NCI-H446 treated with DMSO at 0.1 percent for 48 hours (cell line): ENCODE measurements at regions not wholly inside any gene's neighbourhood (a gene's known extent, or its start where the extent isn't known, plus 50 kb on each side); places are given as distances from the start of the nearest gene placed in this dataset.
A peak's percentile ranks its signal among the peaks of the same experiment; 100 is the strongest.
"Not testable (repeated sequence)": the region's sequence is repeated elsewhere in the genome, so short reads cannot be mapped to it uniquely, and the experiment has no call there.

Source experiments
- DNase-seq: peaks from one replicate; lab custom pipeline; 2025; lab: John Stamatoyannopoulos, UW

DNA sequence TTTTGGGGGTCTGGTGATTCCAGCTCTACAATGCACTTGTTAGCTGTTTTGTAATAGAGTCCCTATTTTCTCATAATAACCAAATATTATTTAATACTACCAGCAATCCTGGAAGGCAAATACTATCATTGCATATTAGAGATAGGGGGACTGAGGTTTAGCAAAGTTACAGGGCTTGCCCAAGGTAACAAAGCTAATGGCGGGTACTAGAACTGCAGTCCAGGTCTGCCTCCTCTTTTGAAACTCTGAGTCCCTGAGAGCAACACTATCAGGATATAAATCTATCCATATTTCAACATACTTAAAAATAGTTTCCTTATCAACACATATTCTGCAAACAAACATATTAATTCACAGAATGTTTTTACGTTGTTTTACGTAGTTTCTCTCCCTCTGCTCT, 235.5 kb upstream of the ACVR2A start:
- no peak for DNase-seq

DNA sequence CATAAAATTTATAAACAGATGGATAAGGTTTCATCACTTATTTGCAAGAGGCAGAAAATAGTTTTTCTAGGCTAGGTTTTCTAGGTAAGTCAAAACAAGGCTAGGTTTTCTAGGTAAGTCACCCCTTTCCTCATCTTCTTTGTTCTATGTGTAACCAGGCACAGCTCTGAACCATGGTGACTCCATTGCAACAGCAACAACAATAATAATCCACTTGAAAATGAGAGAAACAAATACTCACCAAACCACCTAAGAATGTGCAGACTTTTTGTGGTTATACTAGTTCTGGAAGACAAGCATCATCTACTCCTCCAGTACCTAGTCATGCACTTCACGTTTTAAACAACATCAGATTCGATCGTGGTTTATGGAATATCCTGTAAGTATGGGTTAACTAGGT, 237.4 kb upstream of the ACVR2A start:
- DNase-seq: no peak

DNA sequence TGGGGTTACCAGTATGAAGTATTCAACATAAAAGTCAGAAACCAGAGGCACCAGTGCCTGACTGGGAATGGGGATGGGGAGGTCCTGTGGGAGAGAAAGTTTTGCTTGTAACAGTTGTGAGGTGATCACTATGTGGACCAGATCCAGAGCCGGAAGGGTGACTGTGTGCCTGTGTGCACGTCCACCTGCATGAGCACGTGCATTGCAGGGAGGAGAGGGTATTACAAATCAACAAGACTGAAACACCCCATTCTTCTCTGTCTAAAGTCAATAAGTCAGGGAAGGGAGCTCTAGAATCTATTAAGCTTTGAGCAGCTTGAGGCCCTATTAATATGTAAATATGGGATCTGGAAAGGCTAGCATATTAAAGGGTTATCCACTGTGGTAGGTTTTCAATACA, 241.0 kb upstream of the ACVR2A start:
- DNase-seq: no peak

DNA sequence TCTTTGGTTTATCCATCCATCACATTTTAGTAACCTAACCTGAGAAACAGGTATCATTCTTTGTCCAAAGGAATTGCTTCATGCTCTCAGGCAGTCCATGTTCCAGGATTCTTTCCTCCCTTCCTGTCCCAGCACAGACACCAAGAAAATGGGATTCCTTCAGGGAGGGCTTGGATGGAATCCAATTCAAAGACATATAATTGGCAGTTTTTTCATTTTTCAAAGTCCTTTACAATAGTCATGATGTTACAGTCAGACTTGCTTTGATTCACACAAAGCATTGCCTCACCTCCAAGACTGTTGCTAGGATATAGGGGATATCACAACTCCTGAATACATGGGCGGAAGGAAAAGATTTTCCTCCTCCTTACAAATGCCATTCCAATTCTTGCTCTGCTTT, 241.4 kb upstream of the ACVR2A start:
- DNase-seq: no peak

DNA sequence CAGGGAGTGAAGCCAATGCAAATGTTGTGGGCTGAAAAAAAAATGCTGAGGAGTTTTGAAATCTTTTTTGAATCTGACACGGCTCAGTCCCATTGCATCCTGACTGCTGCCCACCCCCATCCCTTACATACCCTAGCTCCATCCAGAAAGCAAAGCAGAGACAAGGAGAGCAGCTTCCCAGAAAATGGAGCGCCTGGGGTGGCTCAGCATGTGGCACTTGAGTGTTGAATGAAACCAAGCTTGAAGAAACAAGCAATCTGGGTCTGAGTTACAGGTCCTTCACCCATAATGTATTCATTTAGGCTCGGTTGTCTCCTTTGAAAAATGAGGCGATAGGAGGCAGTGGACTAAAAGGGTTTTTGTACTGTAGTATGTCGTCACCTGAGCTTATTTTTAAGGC, 244.2 kb upstream of the ACVR2A start:
- DNase-seq: no peak

DNA sequence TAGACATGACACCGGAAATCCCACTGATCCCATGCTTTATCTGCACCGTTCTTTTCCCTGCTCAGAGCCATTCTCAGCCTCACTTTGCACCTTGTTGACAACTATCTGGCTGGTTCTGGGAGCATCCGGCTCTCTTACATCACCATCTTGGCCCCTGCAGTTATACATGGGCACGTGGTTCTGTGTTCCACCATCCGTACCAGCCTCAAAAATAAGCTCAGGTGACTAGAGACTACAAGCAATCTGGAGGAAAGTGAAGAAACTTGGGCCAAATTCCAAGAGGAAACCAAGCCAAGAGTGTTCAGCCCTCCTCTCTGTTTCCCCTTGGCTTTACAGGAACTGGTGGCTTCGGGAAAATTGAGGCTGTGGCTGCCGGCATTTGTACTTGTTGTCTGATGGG, 244.6 kb upstream of the ACVR2A start:
- DNase-seq: peak; percentile 22

DNA sequence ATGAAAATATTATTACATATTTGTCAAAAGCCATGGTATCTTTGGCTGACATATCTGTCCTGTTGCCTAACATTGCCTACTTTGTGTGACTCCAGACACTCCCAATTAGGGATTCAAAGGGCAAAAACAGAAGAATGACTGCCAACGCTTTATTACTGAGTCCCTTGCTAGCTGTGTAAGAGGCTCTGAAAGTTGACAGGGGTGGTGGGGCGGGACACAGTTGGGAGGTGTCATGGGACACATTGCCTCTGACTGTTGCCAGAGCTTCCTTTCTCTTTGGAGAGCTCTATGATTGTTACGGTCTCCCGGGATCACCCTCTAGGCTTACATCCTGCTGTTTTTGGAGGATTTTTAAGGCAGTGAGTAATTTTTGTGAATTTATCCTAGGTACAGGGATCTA, 249.6 kb upstream of the ACVR2A start:
- no peak for DNase-seq

DNA sequence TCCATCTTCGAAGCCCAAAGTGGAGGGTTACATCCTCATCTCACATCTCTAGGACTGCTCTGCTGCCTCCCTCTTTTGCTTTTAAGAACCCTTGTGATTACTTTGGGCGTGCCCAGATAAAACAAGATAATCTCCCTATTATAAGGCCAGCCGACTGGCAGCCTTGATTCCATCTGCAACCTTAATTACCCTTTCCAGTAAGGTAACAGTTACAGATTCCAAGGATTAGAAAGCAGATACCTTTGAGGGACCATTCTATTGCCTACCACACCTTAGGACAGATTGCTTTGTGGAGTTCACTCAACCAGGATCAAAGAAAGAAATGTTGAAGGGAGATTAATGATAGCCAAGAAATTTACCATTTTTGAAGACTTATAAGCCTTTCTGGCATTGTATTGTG, 250.8 kb upstream of the ACVR2A start:
- no peak for DNase-seq

DNA sequence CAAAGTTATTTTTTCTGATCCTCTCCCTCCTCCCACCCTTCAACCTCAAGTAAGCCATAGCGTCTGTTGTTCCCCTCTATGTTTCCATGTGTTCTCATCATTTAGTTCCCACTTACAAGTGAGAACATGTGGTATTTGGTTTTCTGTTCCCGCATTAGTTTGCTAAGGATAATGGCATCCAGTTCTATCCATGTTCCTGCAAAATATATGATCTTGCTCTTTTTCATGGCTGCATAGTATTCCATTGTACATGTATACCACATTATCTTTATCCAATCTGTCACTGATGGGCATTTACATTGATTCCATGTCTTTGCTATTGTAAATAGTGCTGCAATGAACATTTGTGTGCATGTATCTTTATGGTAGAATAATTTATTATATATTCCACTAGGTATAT, 252.0 kb upstream of the ACVR2A start:
- DNase-seq: not testable (repeated sequence)

DNA sequence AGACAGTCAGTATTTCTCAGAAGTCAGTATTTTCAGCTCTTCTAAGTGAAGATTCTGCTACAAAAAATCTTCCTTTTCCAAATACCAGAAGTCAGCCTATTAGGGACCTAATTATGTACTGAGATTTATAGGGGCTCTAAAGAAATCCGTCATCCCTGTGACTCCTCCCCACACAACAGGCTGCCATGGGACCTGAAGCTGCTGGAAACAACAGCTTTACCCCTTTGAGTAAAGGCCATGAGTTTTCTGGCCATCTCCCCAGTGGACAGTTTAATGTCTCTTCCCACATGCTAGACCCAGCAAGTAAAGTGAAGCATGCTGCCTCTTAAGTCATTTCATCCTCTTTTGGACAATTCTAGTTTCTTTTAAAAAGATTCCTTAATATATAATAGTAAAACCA, 255.7 kb upstream of the ACVR2A start:
- DNase-seq: no peak

DNA sequence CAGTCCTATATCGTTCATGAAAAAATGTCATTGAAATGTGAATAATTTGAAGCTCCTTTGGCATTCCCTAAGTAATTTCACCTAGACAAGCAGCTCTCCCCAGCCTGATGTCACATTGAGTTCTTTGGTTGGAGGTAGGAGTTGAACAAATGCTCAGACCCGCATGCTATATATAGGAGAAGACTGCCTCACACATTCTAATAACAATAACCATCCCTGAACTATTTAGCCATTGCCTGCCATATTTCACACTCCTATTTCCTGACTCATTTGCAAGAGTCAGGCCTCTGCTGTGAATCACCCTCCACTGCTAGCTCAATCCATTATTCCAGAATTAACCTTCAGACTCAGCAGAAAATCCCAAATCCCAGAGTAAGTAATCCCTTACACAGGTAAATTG, 256.6 kb upstream of the ACVR2A start:
- DNase-seq: no peak

DNA sequence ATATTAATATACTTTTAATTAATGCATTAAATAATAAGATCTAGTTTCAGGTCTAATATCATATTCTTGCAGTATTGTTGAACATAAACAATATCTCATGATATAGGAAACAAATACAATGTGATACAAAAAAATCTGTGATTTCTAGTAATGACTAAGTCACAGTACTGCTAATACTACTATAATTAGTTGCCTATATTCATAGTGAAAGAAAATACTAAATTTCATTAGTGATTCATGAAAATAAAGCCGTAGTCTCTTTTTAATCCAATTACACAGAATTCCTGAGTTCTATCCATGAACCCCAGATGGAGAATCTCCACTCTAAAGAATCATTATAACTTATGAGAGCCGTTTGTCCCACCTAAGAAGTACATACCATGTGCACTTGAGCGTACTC, 266.3 kb upstream of the ACVR2A start:
- DNase-seq: no peak

DNA sequence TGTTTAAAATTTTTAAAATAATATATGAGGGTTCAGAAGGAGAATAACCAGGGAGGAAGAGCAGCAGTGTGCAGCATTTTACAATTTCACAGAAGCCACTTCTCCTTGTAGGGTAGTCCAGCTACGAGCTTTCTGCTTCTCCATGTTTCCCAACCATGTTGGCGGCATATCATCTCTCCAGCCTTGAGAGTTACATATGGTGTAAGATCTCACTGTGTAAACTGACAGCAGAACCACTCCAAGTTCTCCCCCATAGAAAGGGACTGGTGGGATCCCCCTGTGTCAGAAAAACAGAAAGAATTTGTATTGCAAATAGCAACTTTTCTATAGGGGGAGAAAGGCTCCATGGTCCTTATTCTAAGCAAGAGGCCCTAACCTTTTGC, 266.8 kb upstream of the ACVR2A start:
- no peak for DNase-seq

DNA sequence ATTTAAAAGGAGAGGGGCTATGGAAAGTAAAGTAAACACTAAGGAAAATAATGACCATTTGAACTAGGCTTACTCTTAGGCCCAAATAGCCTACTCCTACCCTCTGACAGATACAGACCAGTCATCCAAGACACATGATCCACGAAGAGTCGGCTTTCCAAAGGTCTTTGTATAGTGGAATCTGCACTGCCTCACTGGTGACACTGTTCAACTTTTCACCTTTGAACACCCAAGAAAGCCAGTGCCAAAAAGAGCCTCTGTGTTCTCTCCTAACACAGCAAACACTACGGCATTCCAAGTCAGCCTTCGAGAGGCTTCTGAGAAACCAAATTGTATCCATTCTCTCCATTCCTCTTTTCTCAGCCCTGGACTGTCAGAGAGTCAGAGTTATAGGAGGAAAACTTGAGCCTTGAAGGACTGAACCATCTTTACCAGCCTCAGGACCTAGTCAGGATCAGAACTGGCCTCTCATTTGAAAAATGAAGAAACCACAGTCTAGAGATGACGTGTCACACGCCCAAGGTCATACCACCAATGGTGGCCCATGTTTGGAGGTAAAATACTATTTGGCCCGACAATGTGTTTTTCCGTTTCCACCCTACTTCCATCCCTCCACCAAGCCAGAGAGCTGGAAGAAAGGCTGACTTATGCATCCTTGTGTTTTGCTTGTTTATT, 267.4 kb upstream of the ACVR2A start:
- no peak for DNase-seq

DNA sequence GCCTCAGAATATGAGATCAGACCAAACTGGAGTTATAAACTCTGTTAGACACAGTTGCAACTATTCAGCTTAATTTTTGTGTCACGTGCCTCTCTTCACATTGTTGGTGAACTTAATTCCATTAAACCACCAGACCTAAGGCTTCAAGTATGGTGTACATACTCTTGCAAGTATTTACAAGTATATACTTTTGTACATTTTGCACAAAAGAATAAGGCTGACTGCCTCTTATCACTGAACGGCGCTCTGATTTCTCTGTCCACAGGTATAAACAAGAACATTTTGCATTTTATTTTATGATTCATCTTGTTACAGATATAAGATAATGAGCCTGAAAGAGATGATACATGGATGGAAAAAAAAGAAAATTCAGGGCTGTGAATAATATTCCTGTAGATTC, 269.7 kb upstream of the ACVR2A start:
- DNase-seq: no peak

DNA sequence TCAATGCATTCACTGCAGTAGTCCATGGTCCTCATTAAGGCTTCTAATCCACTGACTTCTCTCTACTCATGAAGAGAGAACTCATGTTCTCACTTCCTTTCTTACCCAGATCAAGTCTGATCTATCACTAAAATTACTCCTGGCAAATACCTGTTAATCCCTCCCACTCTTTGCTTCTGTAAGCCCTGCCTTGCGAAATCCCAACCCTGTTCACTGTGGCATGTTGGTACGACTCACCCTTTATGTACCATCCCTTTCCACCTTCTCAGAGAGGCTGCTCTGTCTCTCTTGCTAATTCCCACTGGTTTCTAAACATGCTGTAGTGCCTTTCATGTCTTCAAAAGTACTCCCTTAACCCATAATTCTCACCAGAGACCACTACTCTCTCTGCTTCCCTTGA, 272.2 kb upstream of the ACVR2A start:
- no peak for DNase-seq

DNA sequence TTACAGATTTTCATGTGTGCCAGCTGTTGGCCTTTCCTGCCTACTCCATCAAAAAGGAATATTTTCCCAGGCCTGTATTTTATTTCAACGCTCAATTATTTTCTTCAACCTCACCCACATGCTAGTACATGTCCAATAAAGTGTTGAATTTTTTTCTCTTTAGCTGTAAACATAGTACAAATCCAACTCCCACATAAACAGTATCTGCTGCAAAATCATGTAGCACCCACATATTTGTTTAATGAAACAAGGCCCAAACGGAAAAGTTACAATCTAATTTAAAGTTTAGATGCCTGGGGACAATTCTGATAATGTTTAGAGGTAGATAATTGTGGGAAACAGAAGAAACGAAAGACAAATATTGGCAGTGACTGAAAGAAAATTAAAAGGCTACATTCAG, 275.4 kb upstream of the ACVR2A start:
- no peak for DNase-seq

DNA sequence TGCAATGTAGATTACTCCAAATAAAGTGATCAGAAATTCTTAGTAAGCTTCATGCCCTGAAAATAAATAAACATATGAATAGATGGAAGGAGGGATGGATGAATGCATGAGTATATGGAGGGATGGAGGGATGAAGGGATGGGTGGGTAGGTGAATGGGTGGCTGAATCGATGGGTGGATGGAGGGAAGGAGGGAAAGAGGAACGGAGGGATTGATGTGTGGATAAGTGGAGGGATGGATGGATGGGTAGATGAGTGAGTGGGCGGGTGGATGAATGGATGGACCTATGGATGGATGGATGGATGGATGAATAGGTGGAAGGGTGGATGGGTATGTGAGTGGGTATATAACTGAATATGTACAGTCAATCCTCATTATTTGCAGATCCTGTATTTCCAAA, 276.7 kb upstream of the ACVR2A start:
- no peak for DNase-seq

DNA sequence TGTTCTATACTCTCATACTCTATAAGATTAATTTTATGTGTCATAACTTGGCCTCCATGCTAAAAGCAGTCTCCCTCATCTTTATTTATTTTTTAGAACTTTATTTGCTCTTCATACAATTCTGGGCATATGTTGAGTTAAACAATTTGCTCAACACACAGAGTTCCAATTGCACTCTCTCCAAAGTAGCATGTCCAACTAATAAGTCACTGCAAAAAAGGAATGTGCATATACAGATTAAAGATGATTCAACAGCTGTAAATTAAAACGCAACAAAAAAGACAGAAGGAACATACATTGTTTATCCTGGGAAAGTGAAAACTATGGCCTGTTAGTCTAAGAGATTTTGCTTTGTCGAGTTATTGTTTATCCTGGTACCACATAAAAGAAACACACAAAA, 277.7 kb upstream of the ACVR2A start:
- DNase-seq: no peak

DNA sequence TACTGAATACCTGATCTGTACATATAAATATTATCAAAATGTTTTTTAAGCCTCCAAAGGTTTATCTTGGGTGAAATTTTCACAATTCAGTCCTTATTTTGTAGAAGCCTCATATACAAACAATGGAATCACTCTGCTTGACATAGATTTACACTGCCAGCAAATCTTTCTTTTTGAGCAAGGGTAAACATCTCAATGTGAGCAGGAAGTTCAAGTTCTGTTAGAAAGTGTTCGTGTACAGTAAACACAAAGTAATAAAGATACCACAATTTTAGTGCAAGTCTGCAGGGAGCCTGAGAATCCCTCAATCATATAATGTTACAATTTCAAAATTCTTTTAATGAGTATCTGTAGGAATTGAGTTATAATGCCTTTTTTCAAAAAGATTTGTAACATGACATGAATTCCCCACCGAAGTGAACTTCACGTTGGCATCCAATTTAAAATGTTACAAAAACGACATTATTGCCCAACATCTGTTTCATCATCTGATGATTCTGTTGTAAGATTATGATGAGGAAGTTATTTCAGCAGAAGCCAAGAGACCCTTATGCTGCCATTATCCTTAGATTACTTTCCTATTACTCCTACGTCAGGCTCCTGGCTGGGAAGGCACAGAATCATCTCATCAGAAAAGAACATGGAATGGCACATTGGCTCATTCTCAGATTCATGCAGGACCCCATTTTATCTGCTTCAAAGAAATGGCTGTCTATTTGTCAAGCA, 283.9 kb upstream of the ACVR2A start:
- DNase-seq: peak; percentile 48

DNA sequence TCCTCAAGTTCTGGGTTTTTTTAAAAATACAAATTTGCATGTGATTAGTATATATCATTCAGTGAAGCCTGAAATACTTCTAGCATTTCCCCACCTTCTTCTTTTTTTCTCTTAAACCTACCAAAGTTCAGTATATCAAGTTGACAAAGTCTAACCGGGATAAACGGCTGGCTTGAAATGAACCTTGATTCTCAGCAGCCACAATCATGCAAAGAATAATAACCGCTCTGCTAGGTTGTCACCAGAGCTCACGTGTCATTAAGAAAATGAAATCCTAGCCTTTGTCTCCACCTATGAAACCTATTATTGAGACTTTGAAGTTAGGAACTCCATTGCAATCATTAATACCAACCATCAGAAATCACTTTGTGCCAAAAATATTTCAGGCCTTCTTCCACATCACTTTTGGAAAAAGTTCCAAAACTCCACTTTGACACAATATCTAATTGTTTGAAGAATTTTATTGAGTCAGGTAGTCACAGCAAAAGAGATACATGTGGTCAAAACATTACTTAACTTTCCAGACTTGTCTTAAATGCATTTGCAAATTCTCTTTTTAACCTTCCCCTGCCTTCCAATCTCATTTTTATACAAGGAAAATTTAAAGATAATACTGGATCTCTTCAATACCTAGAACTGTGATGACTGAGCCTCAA, 285.6 kb upstream of the ACVR2A start:
- no peak for DNase-seq

DNA sequence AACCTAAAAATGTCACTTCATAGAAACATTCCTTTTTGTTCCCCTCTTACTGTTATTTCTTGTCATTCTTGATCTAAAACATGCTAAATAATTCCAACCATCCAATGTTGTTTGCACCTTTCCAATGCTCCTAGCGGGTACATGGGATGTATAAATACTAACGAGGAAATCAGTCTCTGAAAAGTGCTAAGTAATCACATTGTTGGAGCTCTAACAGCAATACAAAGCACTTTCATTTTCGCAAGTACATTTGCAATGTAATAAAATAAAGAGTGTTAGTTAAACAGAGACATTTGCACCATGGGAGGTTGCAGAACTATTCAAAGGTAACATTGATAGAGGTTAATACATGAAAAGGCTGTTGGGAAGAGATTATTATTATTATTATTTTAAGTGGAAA, 286.2 kb upstream of the ACVR2A start:
- DNase-seq: no peak

DNA sequence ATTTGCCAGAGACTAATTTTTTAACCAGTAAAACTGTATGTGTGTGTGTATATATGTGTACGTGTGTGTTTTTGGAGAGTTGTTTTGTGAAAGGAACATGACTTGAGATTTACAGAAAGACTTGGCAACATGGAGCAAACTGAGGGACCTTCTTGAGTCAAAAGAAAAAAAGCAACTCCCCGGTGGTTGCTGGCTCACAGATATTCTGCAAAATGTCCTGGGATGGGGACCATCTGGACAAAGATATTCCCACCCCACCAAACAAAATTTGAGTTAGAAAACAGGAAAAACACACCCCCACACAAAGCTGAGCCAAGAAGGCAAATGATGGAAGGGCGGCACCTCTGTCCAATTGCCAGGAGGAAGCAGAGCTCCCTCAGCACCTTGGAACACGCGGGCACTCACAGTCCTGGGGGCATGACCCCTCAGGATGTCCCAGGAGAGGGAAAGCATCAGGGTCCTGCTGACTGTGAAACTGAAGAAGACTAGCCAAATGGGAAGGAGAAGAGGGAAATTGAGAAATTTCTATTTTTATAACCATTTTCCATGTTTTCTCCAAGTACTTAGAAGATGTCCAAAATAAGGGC, 290.2 kb upstream of the ACVR2A start:
- peak; percentile 34 for DNase-seq
